Endothelial cell of umbilical vein (primary cell): ENCODE measurements at regions not wholly inside any gene's neighbourhood (a gene's known extent, or its start where the extent isn't known, plus 50 kb on each side); places are given as distances from the start of the nearest gene placed in this dataset.

Experiments
- BruUV-seq: library from RNA; stranded (reverse); fragments of 400-500 nt; replicated peaks from 2 replicates; lab custom pipeline; 2021; lab: Mats Ljungman, UMichigan
- CTCF ChIA-PET: fragments of 300-600, 350-600 bp; sonication (Branson Sonifier 250); formaldehyde crosslinking; loops from one replicate; lab custom pipeline; 2021; ENCODE audit warnings: antibody characterized with exemption, inconsistent platforms; lab: Charles Lee
- POLR2A ChIA-PET: fragments of 300-600, 350-600 bp; sonication (Branson Sonifier 250); formaldehyde crosslinking; loops from one replicate; lab custom pipeline; 2021; ENCODE audit warnings: antibody characterized with exemption, inconsistent platforms; lab: Charles Lee
- DNase-seq: peaks from one replicate; pipeline ENCODE4 v3.0.0-alpha.2; 2011; ENCODE audit warnings: low read depth, low spot score
- FAIRE-seq: peaks from 2 replicates; lab custom pipeline; 2011; peaks lifted over from hg19 to GRCh38; lab: Jason Lieb, UNC
- H2AFZ ChIP-seq: 2 replicates; pipeline ENCODE4 v1.6.0; 2012; ENCODE audit warnings: low read depth, low read length, control low read depth, inconsistent platforms
- H3K27ac ChIP-seq: 2 replicates; pipeline ENCODE4 v1.5.1; 2011; ENCODE audit warnings: low read depth, mild to moderate bottlenecking, control low read depth, low read length, moderate library complexity; ENCODE audit not compliant: insufficient read depth
- H3K27me3 ChIP-seq, 2 experiments: 2 replicates each; pipeline versions ENCODE4 v1.6.0 to v1.6.1; 2011; ENCODE audit warnings: low read length in 2 of 2, mixed read lengths in 1 of 2; ENCODE audit not compliant: control insufficient read depth in 2 of 2, insufficient read depth in 2 of 2
- H3K36me3 ChIP-seq, 2 experiments: 2 replicates in 1 of 2; 3 replicates in 1 of 2; pipeline ENCODE4 v1.5.1; 2011; ENCODE audit warnings: low read length in 2 of 2, mild to moderate bottlenecking in 1 of 2, moderate library complexity in 1 of 2; ENCODE audit not compliant: control insufficient read depth in 2 of 2, insufficient read depth in 2 of 2; ENCODE audit errors: extremely low read depth in 1 of 2
- H3K4me1 ChIP-seq: 3 replicates; pipeline ENCODE4 v1.5.1; 2011; ENCODE audit warnings: mild to moderate bottlenecking, low read length; ENCODE audit not compliant: control insufficient read depth, insufficient read depth; ENCODE audit errors: extremely low read depth
- H3K4me2 ChIP-seq: 2 replicates; pipeline ENCODE4 v1.6.1; 2011; ENCODE audit warnings: low read length, control low read depth, mixed read lengths; ENCODE audit not compliant: insufficient read depth
- H3K4me3 ChIP-seq, 3 experiments: fragments of 200-600 bp in 1 of 3; sonication (generic), shearing (Covaris generic) in 1 of 3; replicated peaks in 1 of 3; 2 replicates each; pipeline ENCODE4 v1.5.1; 2011 to 2016; ENCODE audit warnings: control low read depth in 3 of 3, low read length in 3 of 3, mild to moderate bottlenecking in 2 of 3, inconsistent platforms in 1 of 3, low read depth in 1 of 3, moderate library complexity in 1 of 3; ENCODE audit not compliant: insufficient read depth in 1 of 3
- H3K79me2 ChIP-seq: 2 replicates; pipeline ENCODE4 v1.6.0; 2012; ENCODE audit warnings: low read length, inconsistent platforms; ENCODE audit not compliant: control insufficient read depth, insufficient read depth
- H3K9ac ChIP-seq: replicated peaks from 2 replicates; pipeline ENCODE3; 2011; ENCODE audit warnings: low read length, control low read depth; ENCODE audit not compliant: insufficient read depth; ENCODE audit errors: extremely low read depth
- H3K9me1 ChIP-seq: replicated peaks from 3 replicates; pipeline ENCODE4 v1.6.0; 2011; ENCODE audit warnings: mild to moderate bottlenecking, low read length; ENCODE audit not compliant: control insufficient read depth, insufficient read depth; ENCODE audit errors: extremely low read depth
- H3K9me3 ChIP-seq: replicated peaks from 2 replicates; pipeline ENCODE4 v1.5.1; 2012; ENCODE audit warnings: low read length, inconsistent platforms; ENCODE audit not compliant: control insufficient read depth, insufficient read depth
- H4K20me1 ChIP-seq: replicated peaks from 2 replicates; pipeline ENCODE3; 2011; ENCODE audit warnings: mild to moderate bottlenecking, low read length; ENCODE audit not compliant: control insufficient read depth, insufficient read depth; ENCODE audit errors: extremely low read depth
- CTCF ChIP-seq, 2 donors: IDR thresholded peaks; 1 replicate in 1 of 2; 2 replicates in 1 of 2; pipeline ENCODE4 v1.5.1; 2011; ENCODE audit warnings: low read length in 2 of 2, mild to moderate bottlenecking in 2 of 2, moderate library complexity in 2 of 2, control low read depth in 1 of 2, inconsistent platforms in 1 of 2, low read depth in 1 of 2; ENCODE audit not compliant: insufficient read depth in 1 of 2; ENCODE audit errors: extremely low read depth in 1 of 2
- EZH2 ChIP-seq: IDR thresholded peaks from 2 replicates; pipeline ENCODE4 v1.6.1; 2012; ENCODE audit warnings: borderline replicate concordance, low read depth, mild to moderate bottlenecking, moderate library complexity, low read length, inconsistent platforms; ENCODE audit not compliant: severe bottlenecking
- FOS ChIP-seq: IDR thresholded peaks from 2 replicates; pipeline ENCODE4 v1.6.1; 2011; ENCODE audit warnings: mild to moderate bottlenecking, low read length, moderate library complexity, borderline replicate concordance; ENCODE audit not compliant: insufficient read depth
- GATA2 ChIP-seq: IDR thresholded peaks from 2 replicates; pipeline ENCODE4 v1.7.0; 2011; ENCODE audit warnings: low read depth, mild to moderate bottlenecking, moderate library complexity, mixed read lengths, low read length; ENCODE audit not compliant: insufficient read length, insufficient read depth
- JUN ChIP-seq: IDR thresholded peaks from 2 replicates; pipeline ENCODE4 v1.6.1; 2011; ENCODE audit warnings: borderline replicate concordance, low read depth; ENCODE audit not compliant: insufficient read length, insufficient read depth
- MAX ChIP-seq: IDR thresholded peaks from 2 replicates; pipeline ENCODE4 v1.6.1; 2011; ENCODE audit not compliant: insufficient read depth, insufficient read length
- MYC ChIP-seq: IDR thresholded peaks from one replicate; pipeline ENCODE4 v1.6.1; 2011; ENCODE audit warnings: mild to moderate bottlenecking, low read depth, low read length
- POLR2A ChIP-seq: IDR thresholded peaks from 2 replicates; pipeline ENCODE4 v1.6.1; 2012; ENCODE audit warnings: low read depth, mild to moderate bottlenecking, control low read depth, low read length
- POLR2AphosphoS5 ChIP-seq: IDR thresholded peaks from 2 replicates; pipeline ENCODE4 v1.6.1; 2012; ENCODE audit warnings: low read depth, mild to moderate bottlenecking, control low read depth, low read length, moderate library complexity; ENCODE audit not compliant: insufficient read depth
- dilution Hi-C: fragments of 300-500 bp; cut with MboI; formaldehyde crosslinking; loops from one replicate; pipeline ENCODE4 v1.15.0; 2019; ENCODE audit warnings: low sequenced_read_pairs; ENCODE audit not compliant: extremely low pct_ligation_motif_present
- intact Hi-C: fragments of 100-400 bp; cut with micrococcal nuclease; formaldehyde crosslinking; loops from one replicate; pipeline ENCODE4 v1.10.0; 2022

GRCh38 chr18:44039216-44039615, 641.5 kb upstream of the SETBP1 start:
- Histone ChIP-seq H2AFZ (no peak overlapping the region), H3K4me2 (no peak overlapping the region), H3K9ac (no peak overlapping the region), H3K79me2 (no peaks in the 10 kb centered on the region), H3K36me3 (no peaks in the 10 kb centered on the region), H3K4me1 (no peaks in the 10 kb centered on the region), H3K9me3 (no peaks in the 10 kb centered on the region), H3K4me3 (no peak overlapping the region), H3K27ac (no peak overlapping the region), H3K27me3 (no peaks in the 10 kb centered on the region), H4K20me1 (no peaks in the 10 kb centered on the region), H3K9me1 (no peaks in the 10 kb centered on the region)
- no peak for DNase-seq
- BruUV-seq: no TSS peak
- CTCF ChIA-PET: no interaction called here
- POLR2A ChIA-PET: no interaction called here
- no peak for FAIRE-seq
- no peak for TF ChIP-seq POLR2A
- TF ChIP-seq JUN: no peak
- TF ChIP-seq CTCF (IDR thresholded peaks at IDR 0.05; ENCODE audit: extremely low read depth in 1 of 2, insufficient read depth in 1 of 2, low read depth in 1 of 2, low read length in 2 of 2): no peak
- TF ChIP-seq EZH2: no peak
- TF ChIP-seq GATA2: no peak
- no peak for TF ChIP-seq POLR2AphosphoS5
- no peak for TF ChIP-seq MAX
- no peak for TF ChIP-seq FOS
- no peak for TF ChIP-seq MYC
- dilution Hi-C loops (no loop called here), intact Hi-C loops (no loop called here)
